Activated naive CD8-positive, alpha-beta T cell treated with anti-CD3 and anti-CD28 coated beads for 36 hours (primary cell): ENCODE measurements at regions not wholly inside any gene's neighbourhood (a gene's known extent, or its start where the extent isn't known, plus 50 kb on each side); places are given as distances from the start of the nearest gene placed in this dataset.

ENCODE experiments used
- DNase-seq: peaks from one replicate; pipeline ENCODE4 v3.0.0; 2021
- H3K27ac Mint-ChIP-seq: one replicate; pipeline ENCODE4 v1.8.0; 2022; ENCODE audit warnings: mild to moderate bottlenecking, moderate library complexity, mixed read lengths
- H3K27me3 Mint-ChIP-seq: one replicate; pipeline ENCODE4 v1.8.0; 2022; ENCODE audit warnings: mild to moderate bottlenecking, mixed read lengths
- H3K36me3 Mint-ChIP-seq: one replicate; pipeline ENCODE4 v1.8.0; 2021; ENCODE audit warnings: mild to moderate bottlenecking, mixed read lengths
- H3K4me1 Mint-ChIP-seq: one replicate; pipeline ENCODE4 v1.8.0; 2021; ENCODE audit warnings: mixed read lengths
- H3K4me3 Mint-ChIP-seq: one replicate; pipeline ENCODE4 v1.8.0; 2022; ENCODE audit warnings: mild to moderate bottlenecking, moderate library complexity, mixed read lengths
- H3K9me3 Mint-ChIP-seq: one replicate; pipeline ENCODE4 v1.8.0; 2022; ENCODE audit warnings: mixed read lengths

DNA sequence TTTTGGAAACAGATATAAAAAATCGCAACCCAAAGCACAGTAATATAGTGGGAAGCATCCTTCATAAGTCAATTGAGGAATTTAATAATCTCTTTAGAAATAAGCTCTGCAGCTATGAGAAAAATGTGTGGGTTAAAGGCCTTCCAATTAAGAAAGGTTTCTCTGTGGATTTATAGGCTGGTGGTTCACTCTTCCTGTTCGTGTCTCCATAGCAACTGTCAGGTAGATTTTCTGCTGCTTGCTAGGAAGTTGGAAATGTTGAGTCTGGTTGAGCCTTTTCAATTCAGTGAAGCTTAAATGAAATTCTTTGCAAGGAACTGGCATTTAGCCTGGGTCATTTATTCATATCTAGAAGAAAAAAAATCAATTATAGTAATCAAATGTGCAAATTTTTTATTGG, 652.8 kb upstream of the CELF2 start:
- no peak overlapping the region for H3K4me3 Mint-ChIP-seq
- no peak overlapping the region for H3K27ac Mint-ChIP-seq
- no peaks in the 10 kb centered on the region for H3K4me1 Mint-ChIP-seq
- H3K36me3 Mint-ChIP-seq, result no peaks in the 10 kb centered on the region
- no peaks in the 10 kb centered on the region for H3K9me3 Mint-ChIP-seq
- DNase-seq, result no peak
- peaks cover 19% of the 10 kb centered on the region for H3K27me3 Mint-ChIP-seq

DNA sequence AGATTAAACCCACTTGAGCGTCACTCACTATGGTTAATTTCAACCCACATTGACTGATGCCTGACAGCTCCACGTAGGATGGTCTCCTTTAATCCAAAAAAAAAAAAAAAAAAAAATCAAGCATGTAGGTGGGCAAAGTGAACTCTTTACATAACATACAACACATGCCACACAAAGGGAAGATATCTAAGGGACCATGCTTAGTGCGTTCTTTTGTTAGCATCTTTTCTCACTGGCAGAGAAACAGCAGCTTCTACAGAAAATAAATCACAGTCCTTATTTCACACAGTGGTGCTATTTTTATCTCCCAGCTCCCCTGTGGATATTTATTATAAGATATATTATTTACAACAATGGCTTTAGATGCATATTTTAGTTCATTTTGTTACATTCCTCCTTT, 652.0 kb upstream of the CELF2 start:
- peaks cover 13% of the 10 kb centered on the region for H3K27me3 Mint-ChIP-seq
- no peak for DNase-seq
- no peaks in the 10 kb centered on the region for H3K36me3 Mint-ChIP-seq
- no peaks in the 10 kb centered on the region for H3K9me3 Mint-ChIP-seq
- H3K4me3 Mint-ChIP-seq, result no peak overlapping the region
- H3K27ac Mint-ChIP-seq, result no peak overlapping the region
- H3K4me1 Mint-ChIP-seq, result no peaks in the 10 kb centered on the region

DNA sequence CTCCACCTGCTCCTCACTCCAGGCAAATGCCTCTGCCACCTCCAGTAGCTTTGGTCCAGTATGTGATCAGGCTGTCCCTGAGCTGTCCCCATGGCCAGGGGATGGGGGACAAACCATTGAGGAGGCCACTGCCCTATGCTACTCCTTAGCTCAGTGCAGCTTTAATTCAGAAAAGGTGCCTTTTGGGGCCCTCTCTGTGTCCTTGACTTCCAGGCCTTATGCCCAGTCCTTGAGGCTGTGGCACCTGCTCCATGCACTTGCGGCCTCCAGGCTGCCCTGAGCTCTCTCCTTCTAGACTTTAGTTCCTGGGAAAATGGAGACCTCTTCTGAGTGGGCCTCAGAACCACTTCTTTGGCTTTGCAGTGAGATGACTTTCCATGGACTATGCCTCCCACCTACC, 650.8 kb upstream of the CELF2 start:
- Mint-ChIP-seq H3K4me3 (no peak overlapping the region), H3K4me1 (no peaks in the 10 kb centered on the region), H3K27me3 (peaks cover 13% of the 10 kb centered on the region), H3K36me3 (no peaks in the 10 kb centered on the region), H3K27ac (no peak overlapping the region), H3K9me3 (no peaks in the 10 kb centered on the region)
- DNase-seq, result no peak

DNA sequence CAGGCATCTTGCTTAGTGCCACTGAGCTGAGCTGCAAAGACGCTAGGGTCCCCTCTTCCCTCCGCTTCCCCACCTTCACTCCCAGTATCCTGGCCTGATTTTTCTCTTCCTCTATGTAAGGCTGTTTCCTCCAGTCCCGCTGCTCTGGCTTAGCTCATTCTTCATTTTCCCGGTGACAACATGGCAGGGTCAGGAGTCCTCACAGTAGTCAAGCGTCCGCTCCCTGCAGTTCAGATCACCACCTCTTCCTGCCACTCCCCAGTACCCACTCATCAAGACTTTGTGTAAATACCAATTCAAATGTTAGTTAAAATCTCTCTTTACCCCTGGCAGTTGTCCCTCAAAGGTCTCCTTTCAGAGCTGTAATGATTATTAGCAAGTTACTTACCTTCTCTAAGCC, 650.4 kb upstream of the CELF2 start:
- no peaks in the 10 kb centered on the region for H3K36me3 Mint-ChIP-seq
- no peaks in the 10 kb centered on the region for H3K9me3 Mint-ChIP-seq
- H3K4me3 Mint-ChIP-seq, result no peak overlapping the region
- no peak for DNase-seq
- H3K27me3 Mint-ChIP-seq, result peaks cover 13% of the 10 kb centered on the region
- no peak overlapping the region for H3K27ac Mint-ChIP-seq
- no peaks in the 10 kb centered on the region for H3K4me1 Mint-ChIP-seq

DNA sequence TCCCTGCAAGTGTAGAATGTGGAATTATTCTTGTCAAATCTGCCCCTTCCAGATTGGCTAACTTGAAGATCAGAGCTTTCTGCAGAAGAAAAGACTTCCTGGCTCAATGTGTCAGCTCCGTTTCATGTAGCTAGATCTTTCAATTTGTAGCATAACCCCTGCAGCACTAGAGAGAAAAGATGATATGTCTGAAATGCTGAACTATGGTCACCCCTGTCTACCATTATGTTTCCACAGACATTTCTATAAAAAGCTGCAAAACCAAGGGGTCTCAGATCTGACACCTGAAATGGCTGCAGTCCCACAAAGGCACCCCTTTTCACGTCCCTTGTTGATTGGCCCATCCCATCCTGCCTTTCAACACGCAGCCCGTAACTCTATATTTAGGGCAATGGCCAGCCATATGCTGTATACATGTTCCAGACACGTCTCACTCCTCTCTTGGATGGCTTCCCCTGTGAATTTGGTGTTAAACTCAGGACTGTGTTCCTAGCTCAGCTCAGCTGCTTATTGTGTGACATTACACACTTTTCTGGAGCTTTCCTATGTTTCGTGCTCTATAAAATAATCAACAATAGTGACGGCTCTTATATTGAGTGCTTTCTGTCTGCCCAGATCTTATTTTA, 648.6 kb upstream of the CELF2 start:
- no peak for DNase-seq
- H3K4me3 Mint-ChIP-seq, result no peak overlapping the region
- no peaks in the 10 kb centered on the region for H3K36me3 Mint-ChIP-seq
- peaks cover 13% of the 10 kb centered on the region for H3K27me3 Mint-ChIP-seq
- H3K4me1 Mint-ChIP-seq, result no peaks in the 10 kb centered on the region
- no peak overlapping the region for H3K27ac Mint-ChIP-seq
- no peaks in the 10 kb centered on the region for H3K9me3 Mint-ChIP-seq

DNA sequence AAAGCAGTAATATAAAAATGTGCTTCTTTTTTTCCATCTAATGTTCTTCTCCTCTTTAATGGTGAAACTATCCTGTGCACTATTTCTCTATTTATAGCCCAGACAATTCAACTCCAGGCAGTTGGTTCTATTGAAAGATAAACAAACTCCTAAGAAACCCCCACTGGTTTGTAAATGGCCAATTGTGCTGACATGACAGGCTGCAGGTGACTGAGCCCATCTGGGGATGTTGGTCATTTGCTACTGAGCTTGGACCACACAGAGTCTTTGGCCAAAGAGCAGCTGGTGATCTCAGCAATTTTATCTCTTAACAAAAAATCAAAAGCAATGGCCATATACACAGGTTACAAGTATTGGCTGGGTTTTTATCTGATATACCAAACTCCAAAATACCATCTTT, 631.8 kb upstream of the CELF2 start:
- no peaks in the 10 kb centered on the region for H3K4me1 Mint-ChIP-seq
- DNase-seq, result no peak
- no peak overlapping the region for H3K4me3 Mint-ChIP-seq
- H3K27me3 Mint-ChIP-seq, result peaks cover 11% of the 10 kb centered on the region
- no peak overlapping the region for H3K27ac Mint-ChIP-seq
- H3K9me3 Mint-ChIP-seq, result peaks cover 7% of the 10 kb centered on the region
- H3K36me3 Mint-ChIP-seq, result no peaks in the 10 kb centered on the region

DNA sequence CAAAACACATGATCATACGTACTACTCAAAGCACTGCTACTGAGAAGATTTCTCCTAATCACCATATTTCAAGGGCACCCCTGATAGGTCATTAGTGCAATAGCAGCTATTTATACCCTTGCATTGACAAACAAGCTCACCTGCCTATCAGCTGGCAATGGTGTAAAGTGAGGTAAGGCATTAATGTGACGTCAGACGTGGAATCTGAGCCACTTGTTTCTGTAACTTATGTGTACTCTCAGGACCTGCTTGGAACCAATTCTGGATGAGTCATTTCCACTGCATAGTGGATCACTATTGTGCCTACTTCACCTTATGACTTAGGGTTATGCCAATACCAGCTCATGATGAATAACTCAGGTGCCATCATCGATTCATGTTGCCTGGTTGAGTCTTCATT, 628.5 kb upstream of the CELF2 start:
- peaks cover 3% of the 10 kb centered on the region for H3K9me3 Mint-ChIP-seq
- no peak for DNase-seq
- no peak overlapping the region for H3K27ac Mint-ChIP-seq
- H3K36me3 Mint-ChIP-seq, result no peaks in the 10 kb centered on the region
- no peak overlapping the region for H3K4me3 Mint-ChIP-seq
- H3K4me1 Mint-ChIP-seq, result no peaks in the 10 kb centered on the region
- peaks cover 13% of the 10 kb centered on the region for H3K27me3 Mint-ChIP-seq

DNA sequence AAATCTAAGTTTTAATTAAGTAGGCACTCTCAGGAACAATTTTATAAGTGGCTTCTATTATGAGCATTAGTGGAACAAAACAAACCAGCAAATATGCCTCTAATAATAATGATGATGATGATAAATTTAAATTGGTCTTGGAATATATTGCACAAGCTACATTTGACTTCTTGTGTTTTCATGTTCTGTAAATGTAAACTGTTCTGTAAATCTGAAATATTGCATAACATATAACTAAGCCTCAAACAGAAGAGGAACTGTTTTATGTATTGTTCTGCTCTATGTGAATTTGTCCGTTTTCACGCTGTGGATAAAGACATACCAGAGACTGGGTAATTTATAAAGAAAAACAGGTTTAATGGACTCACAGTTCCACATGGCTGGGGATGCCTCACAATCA, 625.2 kb upstream of the CELF2 start:
- Mint-ChIP-seq H3K27ac (no peak overlapping the region), H3K9me3 (no peaks in the 10 kb centered on the region), H3K4me1 (no peaks in the 10 kb centered on the region), H3K36me3 (no peaks in the 10 kb centered on the region), H3K27me3 (peaks cover 10% of the 10 kb centered on the region), H3K4me3 (no peak overlapping the region)
- DNase-seq, result no peak

DNA sequence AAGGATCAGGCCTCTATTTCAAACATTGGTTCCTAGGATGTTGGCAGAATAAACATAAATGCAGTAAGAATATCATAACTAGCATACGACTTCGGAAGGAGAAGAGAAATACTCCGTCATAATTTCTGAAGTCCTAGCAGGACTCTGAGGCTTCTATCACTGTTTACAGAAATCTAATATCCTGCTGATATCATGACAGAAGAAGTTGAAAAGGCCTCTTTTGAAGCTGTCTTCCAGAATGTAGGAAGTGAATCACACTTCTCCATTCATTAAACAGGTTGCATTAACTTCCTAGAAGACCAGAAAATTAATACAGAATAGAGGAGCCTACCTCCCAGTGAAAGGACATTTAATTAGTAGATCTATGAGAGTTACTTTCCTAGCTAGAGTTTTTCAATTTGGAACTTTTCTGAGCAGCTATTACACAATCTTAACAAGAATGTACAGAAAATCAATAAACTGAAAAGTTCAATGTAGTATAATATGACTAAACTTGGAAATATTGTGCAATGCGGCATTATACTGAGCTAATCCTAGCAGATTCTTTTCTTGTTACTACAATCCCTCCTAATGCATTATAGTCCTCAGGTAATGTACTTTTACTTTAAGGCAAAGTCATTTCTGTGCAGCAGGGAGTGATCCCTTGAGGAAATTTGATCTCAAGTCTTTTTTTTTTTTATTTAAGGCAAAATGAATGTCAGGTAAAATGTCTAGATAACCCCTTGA, 622.6 kb upstream of the CELF2 start:
- Mint-ChIP-seq H3K27ac (no peak overlapping the region), H3K9me3 (no peaks in the 10 kb centered on the region), H3K4me1 (no peaks in the 10 kb centered on the region), H3K36me3 (no peaks in the 10 kb centered on the region), H3K27me3 (peaks cover 10% of the 10 kb centered on the region), H3K4me3 (no peak overlapping the region)
- DNase-seq, result no peak

DNA sequence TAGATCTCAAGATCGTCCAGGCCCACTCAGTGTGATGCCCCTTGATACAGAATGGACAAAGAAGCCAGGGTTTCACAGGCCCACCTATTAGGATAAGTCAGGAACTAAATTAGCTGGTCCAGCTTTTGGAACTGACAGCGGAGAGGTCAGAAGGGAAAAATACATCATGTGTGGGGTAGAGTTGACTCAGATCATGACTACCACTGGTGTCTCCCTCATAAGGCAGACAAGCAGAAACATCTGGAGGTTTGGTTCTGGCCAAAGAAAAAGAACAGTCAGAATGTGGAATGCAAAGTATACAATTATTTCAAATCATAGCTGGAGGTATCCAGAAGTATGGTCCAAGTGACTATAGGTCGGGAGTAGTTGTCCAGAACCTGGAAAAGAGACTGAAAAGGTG, 621.1 kb upstream of the CELF2 start:
- no peak for DNase-seq
- H3K4me1 Mint-ChIP-seq, result no peaks in the 10 kb centered on the region

DNA sequence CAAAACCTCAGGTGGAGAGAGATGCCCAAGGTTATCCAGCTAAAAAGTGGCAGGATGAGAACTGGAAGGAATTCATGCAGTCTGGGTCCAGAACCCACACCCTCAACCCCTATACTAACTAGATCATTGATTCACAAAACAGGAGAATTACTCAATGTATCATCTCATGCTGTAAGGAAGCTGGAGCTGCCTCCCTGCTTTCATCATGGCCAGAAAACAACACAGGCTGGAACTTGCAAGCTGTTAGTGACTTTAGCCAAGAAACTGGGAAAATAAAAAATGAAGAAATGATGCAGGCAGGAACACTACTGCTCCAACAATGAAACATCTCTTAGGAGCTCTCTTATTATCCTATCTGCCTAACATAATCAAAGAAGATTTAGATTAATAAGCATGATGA, 619.8 kb upstream of the CELF2 start:
- no peaks in the 10 kb centered on the region for H3K36me3 Mint-ChIP-seq
- no peaks in the 10 kb centered on the region for H3K4me1 Mint-ChIP-seq
- no peak overlapping the region for H3K4me3 Mint-ChIP-seq
- no peak overlapping the region for H3K27ac Mint-ChIP-seq
- H3K9me3 Mint-ChIP-seq, result no peaks in the 10 kb centered on the region
- DNase-seq, result no peak
- no peaks in the 10 kb centered on the region for H3K27me3 Mint-ChIP-seq

More for the DNA sequence above, 621.1 kb upstream of the CELF2 start:
- no peaks in the 10 kb centered on the region for H3K36me3 Mint-ChIP-seq
- H3K9me3 Mint-ChIP-seq, result no peaks in the 10 kb centered on the region
- H3K27me3 Mint-ChIP-seq, result no peaks in the 10 kb centered on the region
- no peak overlapping the region for H3K4me3 Mint-ChIP-seq
- H3K27ac Mint-ChIP-seq, result no peak overlapping the region

DNA sequence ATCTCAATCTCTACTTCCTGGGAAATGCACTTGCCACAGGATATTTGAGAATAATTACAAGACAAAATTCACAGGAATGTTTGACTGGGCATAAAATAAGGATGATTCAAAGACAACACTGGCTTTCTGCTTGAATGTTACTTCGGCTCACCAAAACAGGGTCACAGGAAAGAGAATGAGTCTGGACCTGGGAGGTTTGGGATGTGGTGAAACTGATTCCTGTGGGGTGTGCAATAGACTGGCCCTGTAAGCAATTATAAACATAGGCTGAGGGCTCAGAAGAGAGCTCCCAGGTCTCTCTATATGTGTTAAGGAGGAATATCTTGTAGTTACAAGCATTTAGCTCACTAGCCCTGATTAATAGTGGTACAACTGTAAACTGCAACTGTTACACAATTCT, 613.9 kb upstream of the CELF2 start:
- DNase-seq, result no peak
- H3K9me3 Mint-ChIP-seq, result no peaks in the 10 kb centered on the region
- no peak overlapping the region for H3K4me3 Mint-ChIP-seq
- peaks cover 7% of the 10 kb centered on the region for H3K27me3 Mint-ChIP-seq
- H3K4me1 Mint-ChIP-seq, result no peaks in the 10 kb centered on the region
- H3K36me3 Mint-ChIP-seq, result no peaks in the 10 kb centered on the region
- no peak overlapping the region for H3K27ac Mint-ChIP-seq

DNA sequence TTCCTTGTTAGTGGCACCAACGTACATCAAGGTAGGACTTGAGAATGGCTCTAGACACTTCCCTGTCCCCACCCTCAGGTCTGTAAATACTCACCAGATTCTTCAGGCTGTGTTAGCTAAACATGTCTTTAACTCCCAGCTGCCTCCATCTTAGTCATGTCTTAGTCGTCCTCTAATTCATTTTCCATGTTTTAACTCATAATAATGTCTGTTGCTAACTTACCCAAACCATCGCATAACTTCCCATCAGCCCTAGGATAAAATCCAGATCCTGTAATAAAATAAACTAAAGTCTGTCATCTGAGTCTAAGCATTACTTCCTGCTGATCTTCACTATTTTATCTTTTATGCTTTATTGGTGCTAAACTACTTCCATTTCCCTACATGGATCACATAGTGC, 600.0 kb upstream of the CELF2 start:
- peaks cover 8% of the 10 kb centered on the region for H3K4me1 Mint-ChIP-seq
- no peaks in the 10 kb centered on the region for H3K9me3 Mint-ChIP-seq
- no peaks in the 10 kb centered on the region for H3K36me3 Mint-ChIP-seq
- H3K4me3 Mint-ChIP-seq, result no peak overlapping the region
- no peak for DNase-seq
- no peak overlapping the region for H3K27ac Mint-ChIP-seq
- H3K27me3 Mint-ChIP-seq, result no peaks in the 10 kb centered on the region

DNA sequence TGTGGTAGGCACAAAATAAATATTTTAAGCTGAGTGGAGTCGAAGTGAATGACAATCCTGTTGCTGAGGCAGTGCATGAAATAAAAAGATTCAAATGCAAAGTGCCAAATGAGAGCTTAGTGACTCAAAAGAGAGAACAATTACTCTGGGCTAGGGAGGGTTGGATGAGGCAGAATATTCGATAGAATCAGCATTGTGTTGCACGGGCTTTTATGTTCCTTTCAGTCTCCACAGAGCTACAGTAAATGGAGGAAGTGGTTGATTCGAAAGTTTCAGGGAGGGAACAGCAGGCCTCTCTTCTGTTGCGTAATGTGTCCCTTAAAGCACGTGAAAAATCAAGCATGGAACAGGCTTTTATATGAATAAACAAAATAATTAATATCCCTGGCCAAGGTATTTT, 599.3 kb upstream of the CELF2 start:
- H3K27ac Mint-ChIP-seq, result no peak overlapping the region
- DNase-seq, result no peak

DNA sequence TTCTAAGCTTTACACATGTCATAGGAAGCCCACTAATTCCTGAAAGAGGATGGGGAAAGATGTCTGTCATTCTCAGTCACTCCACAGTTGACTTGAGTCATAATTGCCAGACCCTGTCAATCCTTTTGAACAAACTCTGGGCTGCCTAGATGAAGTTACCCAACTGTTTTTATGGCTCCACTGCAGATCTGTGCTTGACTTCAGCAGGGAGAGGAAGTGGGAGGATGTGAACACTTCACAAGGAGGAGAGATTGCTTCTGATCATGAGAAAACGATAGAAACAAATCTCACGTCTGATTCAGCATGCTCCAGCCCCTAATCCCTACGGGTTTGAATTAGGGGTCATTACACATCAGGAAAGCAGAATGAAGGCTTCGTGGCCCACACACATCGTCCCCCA, 596.6 kb upstream of the CELF2 start:
- Mint-ChIP-seq H3K36me3 (no peaks in the 10 kb centered on the region), H3K4me1 (peaks cover 8% of the 10 kb centered on the region), H3K9me3 (no peaks in the 10 kb centered on the region), H3K27ac (no peak overlapping the region), H3K4me3 (no peak overlapping the region), H3K27me3 (no peaks in the 10 kb centered on the region)
- DNase-seq, result no peak

More for the DNA sequence above, 599.3 kb upstream of the CELF2 start:
- Mint-ChIP-seq H3K4me3 (no peak overlapping the region), H3K9me3 (no peaks in the 10 kb centered on the region), H3K36me3 (no peaks in the 10 kb centered on the region), H3K27me3 (no peaks in the 10 kb centered on the region), H3K4me1 (peaks cover 8% of the 10 kb centered on the region)

DNA sequence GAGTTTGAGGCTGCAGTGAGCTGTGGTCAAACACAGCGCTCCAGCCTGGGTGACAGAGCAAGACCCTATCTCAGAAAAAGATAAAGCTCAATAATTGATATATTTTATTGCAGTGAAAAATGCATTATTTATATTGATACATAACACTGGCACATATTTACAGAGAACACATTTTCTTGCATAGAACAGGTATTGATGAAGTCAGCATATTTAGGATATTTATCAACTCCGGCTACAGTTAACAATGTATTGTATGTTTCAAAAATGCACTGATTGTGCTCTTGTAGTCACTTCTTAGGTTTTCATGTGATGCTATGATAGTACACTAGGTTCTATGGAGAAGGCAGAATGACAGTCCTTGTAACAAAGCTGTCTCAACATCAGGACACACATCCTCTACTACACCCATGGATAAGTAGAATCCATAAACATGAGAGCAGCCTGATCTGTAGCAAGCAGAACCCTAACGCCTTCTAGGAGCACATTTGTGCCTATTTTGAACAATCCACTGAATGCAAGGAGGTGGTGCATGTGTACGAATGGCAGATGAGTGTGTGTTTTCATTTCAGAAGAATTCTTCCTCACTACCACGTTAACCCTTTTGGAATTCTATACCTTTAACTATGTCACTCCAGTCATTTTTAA, 586.1 kb upstream of the CELF2 start:
- Mint-ChIP-seq H3K27ac (no peak overlapping the region), H3K27me3 (peaks cover 19% of the 10 kb centered on the region), H3K4me3 (no peak overlapping the region), H3K36me3 (no peaks in the 10 kb centered on the region), H3K9me3 (peaks cover 4% of the 10 kb centered on the region), H3K4me1 (no peaks in the 10 kb centered on the region)
- DNase-seq, result no peak
